MCF 10A (cell line): ENCODE measurements at regions not wholly inside any gene's neighbourhood (a gene's known extent, or its start where the extent isn't known, plus 50 kb on each side); places are given as distances from the start of the nearest gene placed in this dataset.
"Not testable (repeated sequence)": the region's sequence is repeated elsewhere in the genome, so short reads cannot be mapped to it uniquely, and the experiment has no call there.

Experiments
- BruUV-seq: library from RNA; stranded (reverse); fragments of 400-500 nt; replicated peaks from 2 replicates; lab custom pipeline; 2021; lab: Mats Ljungman, UMichigan
- CTCF ChIA-PET: fragments of 300-600 bp; sonication (Branson Sonifier 250); formaldehyde crosslinking; extraction: SDS; loops from one replicate; lab custom pipeline; 2021; ENCODE audit warnings: antibody characterized with exemption, inconsistent platforms; lab: Yijun Ruan, JAX
- POLR2A ChIA-PET: fragments of 300-600, 350-650 bp; sonication (Branson Sonifier 250); formaldehyde crosslinking; extraction: SDS; loops from one replicate; lab custom pipeline; 2020; ENCODE audit warnings: antibody characterized with exemption, inconsistent platforms; lab: Yijun Ruan, JAX
- DNase-seq: peaks from one replicate; pipeline ENCODE4 v3.0.0-alpha.2; 2018; ENCODE audit not compliant: unreplicated experiment
- H3K27ac Mint-ChIP-seq: one replicate; pipeline ENCODE4 v1.8.0; 2022; ENCODE audit warnings: mild to moderate bottlenecking, low read depth, mixed read lengths; ENCODE audit not compliant: unreplicated experiment
- H3K27me3 Mint-ChIP-seq: one replicate; pipeline ENCODE4 v1.8.0; 2022; ENCODE audit warnings: mixed read lengths; ENCODE audit not compliant: insufficient read depth, unreplicated experiment
- H3K36me3 Mint-ChIP-seq: one replicate; pipeline ENCODE4 v1.8.0; 2022; ENCODE audit warnings: mild to moderate bottlenecking, moderate library complexity, mixed read lengths; ENCODE audit not compliant: insufficient read depth, unreplicated experiment
- H3K4me1 Mint-ChIP-seq: one replicate; pipeline ENCODE4 v1.8.0; 2022; ENCODE audit warnings: mixed read lengths; ENCODE audit not compliant: insufficient read depth, unreplicated experiment
- H3K4me3 Mint-ChIP-seq: one replicate; pipeline ENCODE4 v1.8.0; 2022; ENCODE audit warnings: mild to moderate bottlenecking, moderate library complexity, mixed read lengths; ENCODE audit not compliant: unreplicated experiment
- H3K9me3 Mint-ChIP-seq: one replicate; pipeline ENCODE4 v1.8.0; 2022; ENCODE audit warnings: mixed read lengths; ENCODE audit not compliant: unreplicated experiment
- CTCF ChIP-seq: fragments of 200-600 bp; IDR thresholded peaks from one replicate; pipeline ENCODE4 v1.8.0; 2022; ENCODE audit warnings: antibody characterized with exemption, mild to moderate bottlenecking; ENCODE audit not compliant: unreplicated experiment
- intact Hi-C: fragments of 100-400 bp; cut with micrococcal nuclease; formaldehyde crosslinking; loops from 2 replicates; pipeline ENCODE4 v1.14.1; 2022

- Mint-ChIP-seq H3K27ac (no peak overlapping the region), H3K4me1 (peaks cover 17% of the 10 kb centered on the region), H3K9me3 (no peaks in the 10 kb centered on the region), H3K4me3 (no peak overlapping the region), H3K36me3 (no peaks in the 10 kb centered on the region), H3K27me3 (no peaks in the 10 kb centered on the region)
- DNase-seq = no peak
- intact Hi-C loops = no loop called here
- BruUV-seq = no TSS peak
- no peak for TF ChIP-seq CTCF
- ChIA-PET CTCF (no interaction called here), POLR2A (interaction anchor here (6.8 kb wide), 1 partner anchor 11 kb away, joined by 75 read pairs; no protein-coding TSS in a partner anchor)
Observed at GRCh38 chr5:91293131-91293530, 90.0 kb downstream of the ARRDC3 start.

- POLR2A ChIA-PET = interaction anchor here (0.7 to 1.0 kb wide), 3 partner anchors 12 to 92 kb away, joined by 3 read pairs; no protein-coding TSS in a partner anchor
Observed at GRCh38 chr5:91291628-91292569, 91.2 kb downstream of the ARRDC3 start.

GRCh38 chr5:91288118-91288916 lies 94.8 kb downstream of the ARRDC3 start:
- no TSS peak for BruUV-seq
- intact Hi-C loops = no loop called here
- Mint-ChIP-seq H3K9me3 (peaks cover 9% of the 10 kb centered on the region), H3K27ac (no peak overlapping the region), H3K4me1 (peaks cover 5% of the 10 kb centered on the region), H3K4me3 (no peak overlapping the region), H3K36me3 (no peaks in the 10 kb centered on the region), H3K27me3 (no peaks in the 10 kb centered on the region)
- ChIA-PET POLR2A (no interaction called here), CTCF (no interaction called here)
- peak; percentile 35 for DNase-seq
- TF ChIP-seq CTCF = no peak

More at GRCh38 chr5:91291628-91292569, 91.2 kb downstream of the ARRDC3 start:
- H3K4me3 Mint-ChIP-seq = no peak overlapping the region
- no peak for TF ChIP-seq CTCF
- CTCF ChIA-PET = interaction anchor here (0.6 to 1.0 kb wide), 3 partner anchors 10 to 221 kb away, joined by 3 to 5 read pairs (median 3); no protein-coding TSS in a partner anchor
- no peak for DNase-seq
- BruUV-seq = no TSS peak
- peaks cover 16% of the 10 kb centered on the region for H3K4me1 Mint-ChIP-seq
- no peak overlapping the region for H3K27ac Mint-ChIP-seq
- H3K36me3 Mint-ChIP-seq = no peaks in the 10 kb centered on the region
- intact Hi-C loops = no loop called here
- no peaks in the 10 kb centered on the region for H3K9me3 Mint-ChIP-seq
- no peaks in the 10 kb centered on the region for H3K27me3 Mint-ChIP-seq

GRCh38 chr5:91285062-91285461 lies 98.1 kb downstream of the ARRDC3 start:
- not testable (repeated sequence) for H3K27me3 Mint-ChIP-seq, H3K9me3 Mint-ChIP-seq

More at GRCh38 chr5:91285062-91285461, 98.1 kb downstream of the ARRDC3 start:
- DNase-seq, H3K4me3 Mint-ChIP-seq, intact Hi-C loops, CTCF ChIA-PET, H3K27ac Mint-ChIP-seq, BruUV-seq, H3K36me3 Mint-ChIP-seq: not testable (repeated sequence)
- POLR2A ChIA-PET = interaction anchor here (7.1 kb wide), 1 partner anchor 11 kb away, joined by 75 read pairs; no protein-coding TSS in a partner anchor
- peaks cover 21% of the 10 kb centered on the region for H3K4me1 Mint-ChIP-seq
